HFF-Myc (cell line): ENCODE measurements at regions not wholly inside any gene's neighbourhood (a gene's known extent, or its start where the extent isn't known, plus 50 kb on each side); places are given as distances from the start of the nearest gene placed in this dataset.
"Not testable (repeated sequence)": the region's sequence is repeated elsewhere in the genome, so short reads cannot be mapped to it uniquely, and the experiment has no call there.

Source experiments
- DNase-seq: peaks from one replicate; pipeline ENCODE4 v3.0.0-alpha.2; 2011; ENCODE audit warnings: low read depth; ENCODE audit errors: extremely low read depth
- H3K4me3 ChIP-seq: replicated peaks from 2 replicates; pipeline ENCODE4 v1.5.1; 2011; ENCODE audit warnings: low read depth, mild to moderate bottlenecking, control low read depth, low read length
- TF ChIP-seq, protein P1 (sequence below): IDR thresholded peaks from 2 replicates; pipeline ENCODE4 v1.5.1; 2012; ENCODE audit warnings: mild to moderate bottlenecking, low read depth, low read length, control low read depth; ENCODE audit errors: missing control alignments

DNA sequence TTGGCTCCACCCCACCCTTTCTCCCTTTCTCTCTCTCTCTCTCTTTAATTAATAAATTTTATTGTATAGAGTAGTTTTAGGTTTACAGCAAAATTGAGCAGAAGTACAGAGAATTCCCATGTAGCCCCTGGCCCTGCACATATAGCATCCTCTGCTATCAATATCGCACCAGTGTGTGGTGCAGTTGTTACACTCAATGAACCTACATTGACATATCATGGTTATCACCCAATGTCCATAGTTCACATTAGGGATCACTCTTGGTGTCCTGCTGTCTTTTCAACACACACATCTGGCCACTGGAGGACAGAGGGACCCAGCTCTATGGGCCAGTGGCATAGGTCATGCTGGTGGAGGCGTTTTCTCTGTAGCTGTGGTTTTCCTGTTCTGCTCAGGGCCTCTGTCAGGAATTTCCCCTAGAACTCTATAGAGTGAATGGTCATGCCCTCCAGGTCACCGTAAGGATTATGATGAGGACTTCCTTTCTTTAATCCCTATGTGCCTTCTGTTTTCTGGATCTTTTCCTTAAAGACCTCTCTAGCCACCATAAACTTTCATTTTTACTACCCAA, 98.2 kb upstream of the NAV2 start:
- TF ChIP-seq, protein P1, sequence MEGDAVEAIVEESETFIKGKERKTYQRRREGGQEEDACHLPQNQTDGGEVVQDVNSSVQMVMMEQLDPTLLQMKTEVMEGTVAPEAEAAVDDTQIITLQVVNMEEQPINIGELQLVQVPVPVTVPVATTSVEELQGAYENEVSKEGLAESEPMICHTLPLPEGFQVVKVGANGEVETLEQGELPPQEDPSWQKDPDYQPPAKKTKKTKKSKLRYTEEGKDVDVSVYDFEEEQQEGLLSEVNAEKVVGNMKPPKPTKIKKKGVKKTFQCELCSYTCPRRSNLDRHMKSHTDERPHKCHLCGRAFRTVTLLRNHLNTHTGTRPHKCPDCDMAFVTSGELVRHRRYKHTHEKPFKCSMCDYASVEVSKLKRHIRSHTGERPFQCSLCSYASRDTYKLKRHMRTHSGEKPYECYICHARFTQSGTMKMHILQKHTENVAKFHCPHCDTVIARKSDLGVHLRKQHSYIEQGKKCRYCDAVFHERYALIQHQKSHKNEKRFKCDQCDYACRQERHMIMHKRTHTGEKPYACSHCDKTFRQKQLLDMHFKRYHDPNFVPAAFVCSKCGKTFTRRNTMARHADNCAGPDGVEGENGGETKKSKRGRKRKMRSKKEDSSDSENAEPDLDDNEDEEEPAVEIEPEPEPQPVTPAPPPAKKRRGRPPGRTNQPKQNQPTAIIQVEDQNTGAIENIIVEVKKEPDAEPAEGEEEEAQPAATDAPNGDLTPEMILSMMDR = no peak
- no peak overlapping the region for H3K4me3 ChIP-seq
- DNase-seq = no peak

DNA sequence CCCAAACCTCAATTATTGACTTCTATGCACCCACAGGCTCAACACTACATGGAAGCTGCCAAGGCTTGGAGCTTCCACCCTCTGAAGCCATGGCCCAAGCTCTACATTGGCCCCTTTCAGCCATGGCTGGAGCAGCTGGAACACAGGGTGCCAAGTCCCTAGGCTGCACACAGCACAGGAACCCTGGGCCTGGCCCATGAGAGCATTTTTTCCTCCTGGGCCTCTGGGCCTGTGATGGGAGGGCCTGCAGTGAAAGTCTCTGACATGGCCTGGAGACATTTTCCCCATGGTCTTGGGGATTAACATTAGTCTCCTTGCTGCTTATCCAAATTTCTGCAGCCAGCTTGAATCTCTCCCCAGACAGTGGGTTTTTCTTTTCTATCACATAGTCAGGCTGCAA, 100.6 kb upstream of the NAV2 start:
- H3K4me3 ChIP-seq, DNase-seq: not testable (repeated sequence)

DNA sequence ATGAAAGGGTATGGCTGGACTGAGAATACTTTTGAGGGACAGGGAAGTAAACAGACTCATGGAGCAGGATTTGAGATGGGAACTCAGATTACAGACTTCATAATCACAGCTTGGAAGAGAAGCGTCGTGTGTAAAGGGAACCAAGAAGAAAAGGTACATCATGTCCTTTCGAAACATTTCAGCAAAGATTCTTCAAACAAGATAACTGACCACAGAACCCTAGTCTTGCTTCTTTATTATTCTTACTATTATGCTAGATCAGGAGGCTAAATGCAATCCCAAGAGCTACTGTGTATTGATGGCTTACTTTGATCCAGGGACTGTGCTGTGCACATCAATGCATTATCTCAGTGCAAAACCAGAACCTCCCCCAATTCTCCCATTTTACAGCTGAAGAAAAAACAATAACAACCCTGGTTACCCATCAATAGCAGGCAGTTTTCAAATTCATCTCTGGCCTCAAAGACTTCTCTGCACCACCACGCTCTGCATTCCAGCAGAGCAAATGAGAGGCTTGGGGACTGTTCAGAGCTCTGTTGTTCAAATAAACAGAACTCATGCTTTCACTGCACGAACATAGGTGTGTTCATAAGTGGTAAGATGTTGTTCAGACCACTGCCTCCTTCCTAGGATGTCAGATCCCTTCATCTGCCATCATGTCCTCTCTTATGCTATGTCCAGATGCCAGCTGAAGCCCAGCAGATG, 104.8 kb upstream of the NAV2 start:
- no peak overlapping the region for H3K4me3 ChIP-seq
- TF ChIP-seq, protein P1 = no peak
- no peak for DNase-seq

DNA sequence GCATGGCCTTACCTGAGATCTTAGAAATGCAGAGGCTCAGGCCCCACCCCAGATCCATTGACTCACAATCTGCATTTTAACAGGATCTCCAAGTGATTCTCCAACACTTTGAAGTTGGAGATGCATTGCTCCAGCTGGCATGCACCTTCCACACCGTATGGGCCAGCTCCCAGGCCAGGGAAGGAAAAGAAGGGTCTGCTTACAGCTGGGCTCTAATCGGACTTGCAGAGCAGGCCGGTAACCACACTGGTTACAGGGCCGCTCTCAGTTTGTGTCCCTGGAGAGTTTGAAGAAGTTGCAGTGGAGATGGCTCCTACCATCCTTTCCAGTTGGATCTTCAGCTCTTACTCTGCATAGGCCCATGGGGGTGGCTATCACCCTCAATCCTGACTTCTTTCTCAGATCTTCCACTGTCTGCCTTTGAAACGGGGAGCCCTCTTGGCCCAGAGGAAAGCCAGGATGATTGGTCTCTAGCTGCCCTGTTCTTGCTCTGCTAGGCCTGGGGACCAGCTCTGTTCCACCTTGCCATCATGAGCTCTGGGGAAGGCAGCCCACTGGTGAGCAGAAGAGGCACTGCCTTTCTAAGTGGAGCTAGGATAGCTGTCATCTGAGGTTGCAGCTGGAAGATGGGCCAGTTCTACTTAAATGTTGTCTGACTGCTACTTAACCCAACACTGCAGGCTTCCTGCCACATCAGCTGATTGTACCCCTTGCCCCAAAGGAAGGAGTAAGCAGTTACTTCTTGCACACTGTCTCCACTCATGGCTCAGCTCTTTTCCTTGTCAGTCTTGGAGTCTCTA, 105.6 kb upstream of the NAV2 start:
- TF ChIP-seq, protein P1 = no peak
- no peak for DNase-seq
- H3K4me3 ChIP-seq = no peak overlapping the region

DNA sequence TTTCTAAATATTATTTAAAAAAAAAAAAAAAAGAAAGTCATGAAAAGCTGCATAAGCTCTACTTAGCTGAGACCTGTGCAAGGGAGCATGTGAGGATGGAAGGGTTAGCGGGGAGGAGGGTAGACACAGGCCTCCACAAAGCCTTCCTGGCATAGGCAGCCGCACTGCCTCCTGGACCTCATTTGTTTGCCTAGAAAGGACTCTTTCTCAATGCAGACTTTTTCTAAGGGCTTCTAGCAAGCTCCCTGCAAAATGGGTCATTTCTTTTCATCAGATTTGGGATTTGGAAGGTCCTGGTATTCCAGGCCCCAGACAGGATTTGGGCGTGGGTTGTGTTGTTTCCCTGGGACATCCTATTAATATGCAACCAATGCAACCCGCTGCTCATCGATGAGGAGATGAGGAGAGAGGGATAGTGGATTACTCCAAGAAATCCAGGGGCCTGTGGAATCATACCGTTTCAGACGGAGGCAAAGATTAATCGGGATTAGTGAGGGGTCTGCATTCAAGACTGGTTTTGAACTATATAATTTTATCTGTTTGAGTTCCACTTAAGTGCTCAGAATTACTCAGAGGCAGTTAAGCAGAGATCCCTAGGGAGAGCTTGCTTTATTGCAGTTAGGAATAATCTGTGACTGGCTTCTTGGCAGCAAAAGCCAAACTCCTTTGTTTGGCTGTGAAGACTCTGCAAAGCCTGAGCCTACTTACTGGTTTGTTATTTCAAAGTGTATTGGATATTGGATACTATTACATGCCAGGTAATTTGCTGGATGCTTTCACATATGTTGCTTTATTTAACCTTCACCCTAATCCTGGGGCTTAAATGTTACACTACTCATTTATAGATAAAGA, 106.9 kb upstream of the NAV2 start:
- no peak for DNase-seq
- TF ChIP-seq, protein P1 = no peak
- H3K4me3 ChIP-seq = no peak overlapping the region

DNA sequence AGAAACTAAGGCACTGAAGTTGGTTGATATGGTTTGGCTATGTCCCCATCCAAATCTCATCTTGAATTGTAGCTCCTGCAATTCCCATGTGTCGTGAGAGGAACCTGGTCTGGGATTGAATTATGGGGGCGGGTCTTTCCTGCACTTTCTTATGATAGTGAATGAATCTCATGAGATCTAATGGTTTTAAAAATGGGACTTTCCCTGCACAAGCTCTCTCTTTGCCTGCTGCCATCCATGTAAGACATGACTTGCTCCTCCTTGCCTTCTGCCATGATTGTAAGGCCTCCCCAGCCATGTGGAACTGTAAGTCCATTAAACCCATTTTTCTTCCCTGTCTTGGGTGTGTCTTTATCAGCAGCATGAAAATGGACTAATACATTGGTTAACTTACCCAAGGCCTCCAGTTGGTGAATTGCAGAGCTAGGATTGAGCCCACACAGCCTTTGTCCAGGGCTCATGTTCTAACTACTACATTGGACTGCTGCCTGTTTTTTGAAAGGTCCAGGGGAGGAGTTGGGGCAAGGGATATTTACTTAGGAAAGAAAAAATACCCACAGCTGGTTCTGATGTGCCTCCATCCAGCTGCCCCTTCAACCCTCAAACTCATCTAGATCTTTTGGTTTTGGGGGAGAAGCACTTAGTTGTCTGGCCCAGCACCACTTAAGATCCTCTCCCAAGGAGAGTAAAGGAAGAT, 107.8 kb upstream of the NAV2 start:
- TF ChIP-seq, protein P1 = no peak
- H3K4me3 ChIP-seq = no peak overlapping the region
- DNase-seq = no peak
